T-helper 2 cell treated with Interferon-gamma antibody and Interleukin-4, amounts not matched to agents 100 ng/mL and 5 ng/mL, for 36 hours (primary cell): ENCODE measurements at regions not wholly inside any gene's neighbourhood (a gene's known extent, or its start where the extent isn't known, plus 50 kb on each side); places are given as distances from the start of the nearest gene placed in this dataset.
"Not testable (repeated sequence)": the region's sequence is repeated elsewhere in the genome, so short reads cannot be mapped to it uniquely, and the experiment has no call there.

Experiments used
- intact Hi-C: fragments of 100-400 bp; cut with micrococcal nuclease; formaldehyde crosslinking; loops from one replicate; pipeline ENCODE4 v1.15.1; 2023

DNA sequence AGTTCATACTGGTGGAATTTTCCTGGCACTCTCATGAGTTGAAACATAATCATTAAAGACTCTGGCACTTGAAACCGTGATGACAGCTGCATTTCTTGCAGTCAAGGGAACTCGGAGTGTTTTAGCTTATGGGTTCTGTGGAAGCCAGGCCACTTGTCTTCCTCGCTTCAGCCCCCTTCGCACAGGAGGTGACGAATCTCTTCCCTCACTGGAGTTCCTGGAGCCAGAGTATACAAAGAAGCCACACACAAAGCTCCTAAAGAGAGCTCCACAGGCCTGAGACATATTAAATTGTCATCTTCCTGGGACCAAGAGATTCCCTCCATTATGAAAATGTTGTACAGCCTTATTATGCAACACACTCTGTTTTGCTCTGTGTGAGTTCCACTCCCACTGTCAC lies 964.1 kb downstream of the TMEM121 start:
- intact Hi-C loops = no loop called here

DNA sequence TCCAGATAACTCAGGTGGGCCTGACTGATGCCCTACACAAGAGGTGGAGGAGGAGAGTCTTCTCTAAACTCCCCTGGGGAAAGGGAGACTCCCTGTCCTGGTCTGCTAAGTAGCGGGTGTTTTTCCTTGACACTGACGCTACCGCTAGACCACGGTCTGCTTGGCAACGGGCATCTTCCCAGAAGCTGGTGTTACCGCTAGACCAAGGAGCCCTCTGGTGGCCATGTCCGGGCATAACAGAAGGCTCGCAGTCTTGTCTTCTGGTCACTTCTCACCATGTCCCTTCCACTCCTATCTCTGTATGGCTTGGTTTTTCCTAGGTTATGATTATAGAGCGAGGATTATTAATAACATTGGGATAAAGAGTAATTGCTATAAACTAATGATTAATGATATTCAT lies 965.5 kb downstream of the TMEM121 start:
- intact Hi-C loops = no loop called here

DNA sequence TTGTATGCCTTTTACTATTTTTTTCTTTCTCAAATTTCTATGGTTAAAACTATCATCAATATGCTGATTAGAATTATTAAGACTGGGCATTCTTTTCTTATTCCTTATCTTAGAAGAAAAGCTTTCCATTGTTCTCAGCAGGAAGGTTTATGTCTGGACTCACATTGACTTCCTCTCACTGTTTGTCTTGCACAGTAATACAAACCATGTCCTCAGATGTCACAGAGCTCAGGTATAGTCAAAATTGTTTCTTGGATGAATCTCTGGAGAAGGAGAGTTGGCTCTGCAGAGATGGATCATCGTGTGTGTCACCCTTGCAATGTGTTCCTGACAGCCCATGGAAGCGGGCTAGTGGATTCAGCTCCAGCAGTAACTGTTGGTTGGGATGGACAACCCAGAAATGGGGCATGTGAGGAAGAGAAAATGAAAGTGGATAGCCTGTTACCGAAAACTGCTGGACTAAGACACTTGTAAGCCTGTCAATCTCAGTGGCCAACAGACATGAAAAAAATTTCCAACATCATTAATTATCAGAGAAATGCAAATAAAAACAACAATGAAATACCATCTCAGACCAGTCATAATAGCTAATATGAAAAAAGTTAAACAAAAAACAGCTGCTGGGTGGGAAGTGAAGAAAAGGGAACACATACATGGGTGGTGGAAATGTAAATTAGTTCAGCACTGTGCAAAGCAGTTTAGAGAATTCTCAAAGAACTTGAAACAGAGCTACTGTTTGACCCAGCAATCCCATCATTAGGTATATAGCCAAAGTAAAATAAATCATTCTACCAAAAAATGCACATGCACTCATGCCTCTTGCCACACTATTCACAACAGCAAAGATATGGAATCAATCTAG lies 967.8 kb downstream of the TMEM121 start:
- intact Hi-C loops = no loop called here

DNA sequence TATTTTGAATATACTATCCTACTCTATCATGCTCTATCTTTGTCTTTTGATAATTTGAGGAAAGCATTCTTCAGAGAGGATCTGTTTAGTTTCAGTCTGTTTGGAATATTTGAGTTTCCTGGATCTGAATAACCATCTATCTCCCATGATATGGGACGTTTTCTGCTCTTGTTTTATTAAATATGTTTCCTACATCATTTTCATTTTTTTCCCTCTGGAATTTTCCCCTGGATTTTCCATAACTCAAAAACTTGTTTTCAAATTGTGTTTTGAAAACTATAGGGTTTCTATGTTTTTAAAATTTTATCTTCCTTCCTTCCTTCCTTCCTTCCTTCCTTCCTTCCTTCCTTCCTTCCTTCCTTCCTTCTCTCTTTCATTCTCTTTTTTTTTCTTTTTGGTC lies 974.2 kb downstream of the TMEM121 start:
- intact Hi-C loops = no loop called here

DNA sequence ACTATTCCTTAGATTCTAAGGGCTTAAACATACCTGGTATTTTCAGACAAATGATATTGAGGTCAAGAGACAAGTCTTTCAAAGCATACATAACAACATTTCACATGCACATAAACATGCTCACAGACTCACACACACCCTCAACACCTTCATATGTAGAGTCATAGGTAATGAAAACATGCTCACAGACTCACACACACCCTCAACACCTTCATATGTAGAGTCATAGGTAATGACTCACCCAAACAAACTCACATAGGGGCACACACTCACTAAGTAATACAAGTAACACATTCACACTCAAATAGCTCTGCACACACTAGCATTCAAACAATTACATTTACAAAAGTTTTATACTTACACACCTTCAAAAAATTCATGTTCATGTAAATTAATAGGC lies 975.5 kb downstream of the TMEM121 start:
- intact Hi-C loops = no loop called here

DNA sequence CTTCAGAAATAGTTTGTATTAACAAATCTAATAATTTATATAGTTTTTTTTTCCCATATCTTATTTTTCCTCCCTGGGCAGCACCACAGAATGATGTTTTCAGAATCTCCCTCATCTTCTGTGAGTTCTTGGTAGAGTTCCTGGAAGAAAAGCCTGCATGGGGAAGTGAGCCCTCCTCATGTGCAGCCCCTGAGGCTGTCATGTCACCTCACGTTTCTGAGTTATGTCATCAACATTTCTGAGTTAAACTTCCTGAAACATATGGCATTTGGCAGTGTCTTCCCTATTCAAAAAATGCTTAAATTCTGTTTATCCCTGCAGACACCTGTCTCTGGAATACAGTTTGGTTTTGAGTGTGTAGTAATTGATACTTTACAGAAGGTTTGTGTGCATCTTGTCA lies 979.0 kb downstream of the TMEM121 start:
- intact Hi-C loops = no loop called here

DNA sequence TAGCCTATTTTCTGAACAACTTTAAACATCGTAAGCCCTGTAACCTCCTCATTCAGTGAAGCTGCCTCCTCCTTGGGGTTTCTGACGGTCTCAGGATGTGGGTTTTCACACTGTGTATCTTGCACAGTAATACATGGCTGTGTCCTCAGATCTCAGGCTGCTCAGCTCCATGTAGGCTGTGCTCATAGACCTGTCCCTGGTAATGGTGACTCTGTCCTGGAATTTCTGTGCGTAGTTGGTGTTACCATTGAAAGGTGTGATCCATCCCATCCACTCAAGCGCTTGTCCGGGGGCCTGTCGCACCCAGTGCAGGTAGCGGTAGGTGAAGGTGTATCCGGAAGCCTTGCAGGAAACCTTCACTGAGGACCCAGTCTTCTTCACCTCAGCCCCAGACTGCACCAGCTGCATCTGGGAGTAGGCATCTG lies 980.5 kb downstream of the TMEM121 start:
- intact Hi-C loops = no loop called here

DNA sequence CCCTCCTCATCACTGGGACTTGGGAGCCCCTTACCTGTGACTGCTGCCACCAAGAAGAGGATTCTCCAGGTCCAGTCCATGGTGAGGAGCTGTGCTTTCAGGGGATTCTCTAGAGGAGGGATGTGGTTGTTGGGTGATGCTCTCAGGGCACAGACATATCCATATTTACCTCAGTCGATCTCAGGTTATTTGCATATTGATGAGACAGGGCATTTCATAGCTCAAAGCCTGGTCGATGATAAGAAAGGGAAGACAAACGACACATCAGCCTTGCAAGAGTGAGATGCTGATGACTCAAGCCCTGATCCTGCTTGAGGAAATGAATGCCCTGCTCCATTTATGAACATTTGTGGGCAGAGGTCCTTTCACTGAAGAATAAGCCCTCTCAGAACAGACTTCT lies 981.0 kb downstream of the TMEM121 start:
- intact Hi-C loops = no loop called here

DNA sequence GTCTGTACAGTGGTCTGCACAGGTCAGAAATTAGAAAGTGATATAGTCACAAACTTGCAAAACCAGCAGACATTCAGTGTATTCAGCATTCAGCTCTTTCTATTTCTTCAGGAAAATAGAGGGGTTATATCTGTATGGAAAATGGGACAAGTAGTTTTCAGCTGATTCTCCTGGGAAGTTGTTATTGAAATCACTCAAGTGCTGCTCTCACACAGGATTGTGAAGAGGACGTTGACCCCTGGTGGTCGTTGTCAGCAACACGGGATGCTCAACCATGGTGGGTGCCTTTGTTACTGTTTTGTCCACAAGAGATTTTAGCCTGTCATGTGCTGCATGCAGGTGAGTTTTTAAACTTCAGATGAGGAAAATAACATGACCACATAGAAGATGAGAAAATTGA lies 981.8 kb downstream of the TMEM121 start:
- intact Hi-C loops = no loop called here

DNA sequence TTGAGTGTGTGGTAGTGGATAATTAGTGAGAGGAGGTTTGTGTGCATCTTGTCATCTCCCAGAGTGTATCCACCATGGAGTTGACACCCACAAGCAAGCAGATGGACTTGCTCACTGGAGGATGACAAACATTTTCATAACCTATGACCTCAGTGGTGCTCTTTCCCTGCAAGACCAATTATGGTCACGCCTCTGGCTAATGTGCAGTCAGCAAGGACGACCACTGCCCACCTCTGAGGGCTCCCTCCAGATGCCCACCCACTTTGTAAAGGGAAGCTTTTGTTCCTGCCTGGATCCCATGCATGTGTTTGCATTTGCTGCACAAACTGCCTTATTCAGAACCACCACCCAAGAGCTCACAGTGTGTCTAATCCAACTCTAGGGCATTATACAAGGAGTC lies 982.8 kb downstream of the TMEM121 start:
- intact Hi-C loops = no loop called here

DNA sequence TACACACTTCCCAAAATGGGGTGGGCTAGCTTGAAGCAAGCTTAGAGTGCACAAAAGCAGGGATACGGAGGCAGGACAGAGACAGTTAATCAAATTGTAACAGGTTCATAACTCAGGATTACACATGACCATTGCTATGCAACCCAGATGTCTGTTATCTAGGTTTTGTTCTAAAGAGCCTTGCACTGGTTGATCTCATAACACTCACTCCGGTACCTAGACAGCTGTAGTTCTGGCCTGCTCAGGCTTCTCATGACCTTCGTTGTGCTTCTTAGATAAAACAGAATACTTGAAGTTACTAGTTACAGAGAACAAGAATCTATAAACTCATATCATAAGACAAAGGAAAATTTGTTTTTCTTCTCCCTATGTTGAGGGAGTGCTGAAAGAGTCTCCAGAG lies 983.4 kb downstream of the TMEM121 start:
- intact Hi-C loops = no loop called here

DNA sequence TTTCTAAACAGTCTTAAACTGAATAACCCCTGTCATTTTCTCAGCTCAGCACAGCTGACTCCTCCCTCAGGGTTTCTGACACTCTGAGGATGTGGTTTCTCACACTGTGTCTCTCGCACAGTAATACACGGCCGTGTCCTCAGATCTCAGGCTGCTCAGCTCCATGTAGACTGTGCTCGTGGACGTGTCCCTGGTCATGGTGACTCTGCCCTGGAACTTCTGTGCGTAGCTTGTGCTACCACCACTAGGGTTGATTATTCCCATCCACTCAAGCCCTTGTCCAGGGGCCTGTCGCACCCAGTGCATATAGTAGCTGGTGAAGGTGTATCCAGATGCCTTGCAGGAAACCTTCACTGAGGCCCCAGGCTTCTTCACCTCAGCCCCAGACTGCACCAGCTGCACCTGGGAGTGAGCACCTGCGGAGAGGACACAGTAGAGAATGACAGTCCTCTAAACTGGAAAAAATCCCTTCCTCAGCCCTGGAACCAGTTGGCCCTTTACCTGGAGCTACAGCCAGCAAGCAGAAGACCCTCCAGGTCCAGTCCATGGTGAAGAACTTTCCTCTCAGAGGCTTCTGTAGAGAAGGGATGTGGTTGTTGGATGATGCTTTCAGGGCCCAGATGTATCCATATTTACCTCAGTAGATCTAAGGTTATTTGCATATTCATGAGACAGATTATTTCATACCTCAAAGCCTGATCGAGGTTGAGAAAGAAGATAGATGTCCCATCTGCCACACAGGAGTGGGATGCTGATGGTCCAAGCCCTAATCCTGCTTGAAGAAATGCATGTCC lies 984.8 kb downstream of the TMEM121 start:
- intact Hi-C loops = no loop called here

DNA sequence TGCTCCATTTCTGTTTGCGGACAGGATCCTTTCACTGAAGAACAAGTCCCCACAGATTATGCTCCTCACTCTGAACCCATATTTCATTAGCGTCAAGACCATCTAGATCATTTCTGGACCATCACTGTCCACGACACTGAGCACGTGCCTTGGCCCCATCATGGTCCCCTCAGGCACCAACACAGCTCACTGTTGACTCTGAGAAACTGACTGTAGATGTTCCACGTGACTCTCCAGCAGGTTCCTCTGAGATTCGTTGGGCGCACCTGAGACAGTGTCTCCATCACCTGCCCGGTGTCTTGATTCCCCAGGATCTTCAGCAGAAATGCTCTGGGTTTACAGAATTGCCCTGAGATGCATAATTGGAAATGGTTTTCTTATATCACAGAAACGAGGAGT lies 985.4 kb downstream of the TMEM121 start:
- intact Hi-C loops = no loop called here

DNA sequence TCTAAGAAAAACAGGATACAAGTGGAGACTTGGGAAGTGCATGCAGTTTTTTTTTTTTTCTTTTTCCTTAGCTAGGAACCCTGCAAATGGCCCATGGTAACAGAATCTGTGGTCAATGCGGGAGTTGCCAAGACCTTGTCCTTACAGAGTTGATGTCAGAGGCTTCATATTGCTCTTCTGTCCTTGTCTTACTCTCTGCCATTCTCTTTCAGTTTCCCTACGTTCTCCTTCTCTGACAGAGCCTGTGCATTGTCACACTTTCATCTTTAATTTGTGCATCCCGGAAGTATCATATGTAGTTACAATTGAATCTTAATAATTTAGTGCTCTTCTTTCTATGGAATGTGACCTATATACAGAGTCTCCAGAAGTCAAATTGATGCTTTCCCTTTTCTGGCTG lies 986.9 kb downstream of the TMEM121 start:
- intact Hi-C loops = no loop called here

DNA sequence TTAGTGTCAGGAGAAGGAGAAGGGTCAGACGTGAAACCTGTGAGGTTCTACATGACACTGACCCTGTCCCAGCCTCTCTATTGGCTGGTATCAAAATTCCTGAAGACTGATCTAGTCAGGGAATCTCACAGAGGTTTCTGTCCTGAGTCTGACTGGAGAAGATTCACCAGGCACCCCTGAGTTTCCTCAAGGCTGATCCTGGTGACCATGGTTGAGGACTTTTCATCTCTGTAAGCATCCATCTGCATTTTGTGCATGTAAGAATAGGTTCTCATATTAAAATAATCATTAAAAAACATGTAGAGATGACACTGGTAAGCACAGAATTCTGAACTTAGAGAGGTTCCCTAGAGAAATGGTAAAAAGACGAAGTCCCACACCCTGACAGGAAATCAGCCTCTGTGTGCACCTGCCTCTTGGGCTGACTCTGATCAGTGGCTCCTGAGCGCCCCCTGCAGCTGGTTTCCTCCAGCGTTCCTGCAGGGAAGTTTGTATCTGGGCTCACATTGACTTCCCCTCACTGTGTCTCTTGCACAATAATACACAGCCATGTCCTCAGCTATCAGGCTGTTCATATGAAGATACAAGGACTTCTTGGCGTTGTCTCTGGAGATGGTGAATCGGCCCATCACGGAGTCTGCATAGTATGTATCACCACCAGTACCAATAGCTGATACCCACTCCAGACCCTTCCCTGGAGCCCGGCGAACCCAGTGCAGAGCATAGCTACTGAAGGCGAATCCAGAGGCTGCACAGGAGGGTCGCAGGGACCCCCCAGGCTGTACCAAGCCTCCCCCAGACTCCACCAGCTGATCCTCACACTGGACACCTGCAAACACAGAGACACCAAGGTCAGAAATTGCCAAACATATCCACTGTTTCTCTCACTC lies 991.9 kb downstream of the TMEM121 start:
- intact Hi-C loops = loop anchor here (1.0 to 5.0 kb wide), 2 partner anchors 58 to 81 kb away; no protein-coding TSS in a partner anchor

DNA sequence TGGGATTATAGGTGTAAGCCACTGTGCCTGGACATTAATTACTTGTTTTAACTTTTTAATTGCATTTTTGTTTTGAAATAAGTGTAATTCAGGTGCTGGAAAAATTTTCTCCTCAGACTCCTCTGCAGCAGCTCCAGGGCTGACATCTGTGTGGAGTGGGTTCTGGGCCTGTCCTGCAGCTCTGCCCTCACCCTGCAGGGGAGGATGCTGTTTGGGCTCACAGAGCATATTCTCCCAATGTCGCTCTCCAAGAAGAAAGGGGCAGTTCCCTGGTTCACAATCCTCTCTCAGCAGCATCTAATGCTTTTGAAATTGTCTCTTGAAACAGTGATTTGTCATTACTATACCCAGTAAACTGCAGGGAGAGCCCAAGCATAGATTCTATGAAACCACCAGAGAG lies 995.7 kb downstream of the TMEM121 start:
- intact Hi-C loops = not testable (repeated sequence)

DNA sequence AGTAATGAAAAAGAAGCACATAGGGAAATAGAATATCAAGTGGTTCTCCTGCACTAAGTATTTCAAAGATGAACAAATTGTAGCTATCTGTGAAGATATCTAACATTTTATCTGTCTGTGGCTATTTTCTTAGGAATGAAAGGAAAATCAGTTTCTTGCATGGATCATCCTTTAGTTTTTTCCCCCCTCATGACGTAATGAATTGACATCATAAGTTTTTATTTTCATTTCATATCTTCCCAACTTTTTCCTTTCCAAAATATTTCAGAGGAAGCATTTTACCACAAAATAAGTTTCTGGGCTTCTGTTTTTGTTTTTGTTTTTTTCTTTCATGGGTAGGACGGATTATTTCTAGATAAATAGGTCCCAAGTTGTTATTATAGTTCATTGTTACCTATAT lies 996.6 kb downstream of the TMEM121 start:
- intact Hi-C loops = no loop called here

DNA sequence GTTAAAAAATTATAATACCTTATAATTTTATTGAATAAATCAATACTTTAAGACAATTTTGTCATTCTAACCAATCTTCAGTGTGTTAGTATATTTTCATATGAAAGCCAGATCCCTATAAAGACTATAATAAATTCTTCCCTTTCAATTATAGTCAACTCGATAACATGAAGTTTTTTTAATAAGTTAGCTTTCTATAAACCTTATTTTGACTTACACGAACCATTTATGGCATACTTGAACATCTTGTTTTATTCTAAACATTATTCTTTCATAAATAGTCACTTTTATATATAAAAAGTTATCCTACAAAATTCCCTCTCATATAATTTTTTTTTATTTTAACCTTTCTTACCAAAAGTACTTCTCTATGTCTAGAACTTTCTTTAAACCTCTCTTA lies 1002.3 kb downstream of the TMEM121 start:
- intact Hi-C loops = no loop called here

DNA sequence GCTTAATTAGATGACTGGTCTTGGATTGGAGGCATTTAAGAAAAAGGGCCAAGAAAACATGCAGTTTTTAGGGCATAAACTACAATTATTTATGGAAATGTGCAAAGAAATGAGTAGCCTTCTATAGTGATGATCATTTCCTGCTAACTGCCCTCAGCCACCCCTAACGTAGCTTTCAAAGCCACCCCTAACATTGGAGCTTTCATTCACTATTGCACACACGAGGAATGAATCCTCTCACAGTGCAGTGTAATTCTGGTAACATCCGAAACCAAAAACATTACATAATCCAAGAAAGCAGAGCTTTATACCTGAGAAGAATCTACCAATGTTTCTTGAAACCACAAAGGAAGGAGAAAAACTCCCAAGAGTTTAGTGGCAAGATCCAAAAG lies 1003.6 kb downstream of the TMEM121 start:
- intact Hi-C loops = no loop called here

DNA sequence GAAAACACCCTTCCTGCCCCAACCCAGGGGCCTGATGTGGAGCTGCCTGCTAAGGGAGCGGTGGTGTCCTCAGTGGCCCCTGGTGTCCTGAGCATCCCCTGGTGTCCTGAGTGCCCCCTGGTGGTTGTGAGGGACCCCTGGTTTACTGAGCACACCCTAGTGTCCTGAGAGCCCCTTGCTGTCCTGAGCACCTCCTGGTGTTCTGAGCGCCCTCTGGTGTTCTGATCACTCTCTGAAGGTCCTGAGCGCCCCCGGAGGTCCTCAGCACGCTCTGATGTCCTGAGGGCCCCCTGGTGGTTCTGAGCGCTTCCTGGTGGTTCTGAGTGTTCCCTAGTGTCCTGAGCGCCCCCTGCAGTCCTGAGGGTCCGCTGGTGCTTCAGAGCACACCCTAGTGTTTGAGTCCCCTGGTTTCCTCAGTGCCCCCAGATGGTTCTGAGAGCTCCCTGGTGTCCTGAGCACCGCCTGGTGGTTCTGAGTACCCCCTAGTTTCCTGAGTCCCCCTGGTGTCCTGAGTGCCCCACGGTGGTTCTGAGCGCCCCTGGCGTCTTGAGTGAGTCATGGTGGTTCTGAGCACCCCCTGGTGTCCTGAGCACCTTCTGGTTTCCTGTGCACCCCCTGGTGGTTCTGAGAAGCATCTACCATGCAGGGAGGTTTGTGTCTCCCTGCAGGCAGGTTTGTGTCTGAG lies 1004.2 kb downstream of the TMEM121 start:
- intact Hi-C loops = no loop called here

DNA sequence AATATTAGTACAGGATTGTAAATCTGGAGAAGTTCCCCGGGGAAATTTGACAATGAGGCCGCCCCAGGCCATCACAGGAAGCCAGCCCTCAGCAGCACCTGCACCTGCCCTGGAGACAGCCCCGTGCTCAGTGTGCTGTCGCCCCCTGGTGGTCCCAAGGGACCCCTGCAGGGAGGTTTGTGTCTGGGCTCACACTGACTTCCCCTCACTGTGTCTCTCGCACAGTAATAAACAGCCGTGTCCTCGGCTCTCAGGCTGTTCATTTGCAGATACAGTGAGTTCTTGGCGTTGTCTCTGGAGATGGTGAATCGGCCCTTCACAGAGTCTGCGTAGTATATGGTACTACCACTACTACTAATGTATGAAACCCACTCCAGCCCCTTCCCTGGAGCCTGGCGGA lies 1011.2 kb downstream of the TMEM121 start:
- intact Hi-C loops = not testable (repeated sequence)
